GM18511 (cell line): ENCODE measurements at regions not wholly inside any gene's neighbourhood (a gene's known extent, or its start where the extent isn't known, plus 50 kb on each side); places are given as distances from the start of the nearest gene placed in this dataset.

Source experiments
- ATAC-seq: cut with Tn5 transposase; IDR thresholded peaks from one replicate; pipeline ENCODE4 v1.9.1; 2021; ENCODE audit warnings: mild to moderate bottlenecking, moderate library complexity; ENCODE audit not compliant: unreplicated experiment

DNA sequence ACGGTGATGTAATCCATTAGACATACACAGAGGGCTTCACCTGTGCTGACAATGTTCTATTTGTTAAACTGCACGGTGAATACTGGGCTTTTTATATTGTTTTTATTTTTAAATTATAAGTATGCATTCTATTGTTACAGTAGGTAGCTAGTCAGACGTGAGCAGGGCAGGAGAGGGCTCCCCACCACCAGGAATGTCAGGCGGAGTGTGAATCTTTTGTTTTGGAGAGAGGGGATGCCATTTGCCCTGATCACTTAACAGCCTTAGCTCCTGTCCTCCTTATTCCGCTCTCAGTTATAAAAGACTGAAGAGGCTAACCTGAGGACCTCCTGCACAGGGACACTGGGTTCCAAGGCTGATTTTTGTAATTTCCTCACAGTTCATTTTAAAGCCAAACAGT lies 151.6 kb upstream of the TAPT1 start:
- no peak for ATAC-seq

DNA sequence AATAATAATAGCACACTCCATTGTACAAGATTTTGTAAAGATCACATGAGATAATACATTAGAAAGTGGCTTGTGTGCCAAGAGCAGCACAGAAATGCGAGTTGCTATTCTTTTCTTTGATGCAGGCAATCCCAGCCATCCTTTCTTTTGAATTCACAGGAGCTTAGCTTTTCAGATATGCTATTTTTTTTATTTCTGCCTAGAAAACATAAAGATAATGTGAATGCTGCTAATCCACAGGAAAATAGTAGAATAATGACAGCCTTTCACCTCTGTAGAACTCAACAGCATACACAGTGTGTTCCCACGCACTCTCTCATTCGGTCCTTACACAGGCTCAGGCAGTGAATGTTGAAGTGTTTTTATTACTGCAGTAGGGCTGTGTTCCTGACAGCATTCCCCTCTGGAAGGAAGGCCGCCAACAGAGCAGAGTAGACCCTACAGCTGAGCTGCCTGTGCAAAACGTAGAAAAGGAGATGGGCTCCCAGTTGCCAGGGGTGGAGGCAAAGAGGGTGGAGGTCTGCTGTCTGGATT lies 138.8 kb upstream of the TAPT1 start:
- no peak for ATAC-seq

DNA sequence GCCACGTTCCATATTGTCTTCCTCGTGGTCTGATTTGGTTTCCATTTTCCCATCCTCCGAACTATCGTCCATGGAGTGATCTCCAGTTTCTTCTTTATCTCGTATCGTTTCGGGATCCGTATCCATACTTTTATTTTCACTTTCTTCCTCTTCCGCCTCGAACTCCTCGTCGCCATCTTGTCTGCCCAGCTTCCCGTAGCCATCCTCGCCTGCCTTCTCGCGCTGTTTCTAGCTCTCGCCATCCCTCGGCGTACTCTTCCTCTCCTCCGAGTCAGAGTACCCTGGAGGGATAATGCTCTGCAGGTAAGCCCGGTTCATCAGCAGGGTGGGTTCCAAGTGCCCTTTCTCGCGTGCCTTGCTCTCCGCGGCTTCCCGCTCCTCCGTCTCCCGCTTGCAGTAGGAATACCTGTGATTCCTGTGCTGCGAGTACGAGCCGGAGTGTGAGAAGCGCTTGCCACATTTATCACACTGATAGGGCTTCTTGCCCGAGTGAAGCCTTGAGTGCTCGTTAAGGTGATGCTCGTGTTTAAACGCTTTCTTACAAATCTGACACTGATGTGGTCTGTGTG lies 134.5 kb upstream of the TAPT1 start:
- ATAC-seq: no peak

DNA sequence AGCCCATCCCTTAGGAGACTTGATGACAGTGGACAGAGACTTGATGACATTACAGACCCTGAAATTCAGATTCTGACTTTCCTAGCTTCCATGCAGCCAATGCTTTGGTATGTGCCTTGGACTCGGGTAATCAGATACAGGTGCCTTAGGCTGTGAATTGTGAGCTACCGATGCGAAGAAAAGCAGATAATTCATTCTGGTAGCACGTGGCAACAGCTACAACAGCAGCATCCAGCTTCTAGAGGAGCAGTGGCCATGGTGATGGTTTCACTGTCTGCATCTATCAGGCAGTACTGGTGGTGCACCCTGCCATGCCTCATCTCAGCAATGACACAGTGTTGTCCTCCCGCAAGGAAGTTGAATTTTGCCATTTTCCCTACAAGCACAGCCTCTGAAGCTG lies 126.9 kb upstream of the TAPT1 start:
- no peak for ATAC-seq

DNA sequence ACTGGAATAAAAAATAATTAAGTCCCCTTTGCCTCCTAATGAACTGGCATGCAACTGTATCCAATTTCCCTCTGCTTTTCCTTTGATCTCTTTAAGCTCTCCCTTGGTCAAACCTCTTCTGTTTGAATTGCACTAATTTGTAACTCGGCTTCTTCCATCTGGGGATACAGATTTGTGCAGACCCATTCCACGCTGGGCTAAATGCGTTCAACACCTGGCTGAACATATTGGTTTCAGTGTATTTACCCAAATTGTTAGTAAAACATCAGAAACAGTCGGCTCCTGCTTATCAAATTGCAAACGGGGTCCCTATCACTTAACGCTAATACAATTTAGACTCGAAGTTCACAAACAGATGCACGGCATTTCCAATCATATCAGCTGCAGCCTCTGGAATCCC lies 124.9 kb upstream of the TAPT1 start:
- ATAC-seq: no peak

DNA sequence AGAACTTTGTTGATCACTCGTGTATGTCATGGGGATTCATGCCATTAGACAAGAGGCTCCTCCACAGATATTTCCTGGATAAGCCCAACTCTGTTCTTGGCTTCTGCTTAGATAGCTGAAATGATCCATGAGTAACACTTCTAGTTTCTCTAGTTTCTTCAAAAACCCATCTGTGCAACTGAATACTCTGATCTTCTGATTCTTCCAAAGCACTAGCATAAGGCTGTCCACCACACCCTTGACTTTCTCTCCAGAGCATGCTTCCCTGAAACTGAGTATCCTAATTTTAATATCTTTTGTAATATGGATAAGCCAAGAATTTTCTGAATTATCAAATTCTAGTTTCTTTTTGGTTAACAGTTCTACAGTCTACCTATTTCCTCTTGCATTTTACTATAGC lies 118.6 kb upstream of the TAPT1 start:
- no peak for ATAC-seq

DNA sequence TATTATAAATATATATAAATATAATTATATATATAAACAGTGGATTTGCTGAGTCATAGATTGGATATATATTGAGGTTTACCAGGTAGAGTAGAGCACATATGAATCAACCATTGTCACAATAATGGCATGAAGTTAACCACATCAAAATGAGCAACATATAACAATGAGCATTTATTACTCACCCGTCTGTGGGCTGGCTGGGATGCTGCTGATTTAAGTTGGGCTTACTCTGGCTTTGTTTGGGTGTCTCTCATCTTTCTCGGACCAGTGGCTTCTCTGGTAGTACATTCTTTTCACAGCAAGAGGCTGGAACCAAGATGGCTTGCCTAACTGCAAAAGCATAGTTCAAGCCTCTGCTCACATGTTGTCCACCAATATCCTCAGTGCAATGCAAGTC lies 111.7 kb upstream of the TAPT1 start:
- no peak for ATAC-seq

DNA sequence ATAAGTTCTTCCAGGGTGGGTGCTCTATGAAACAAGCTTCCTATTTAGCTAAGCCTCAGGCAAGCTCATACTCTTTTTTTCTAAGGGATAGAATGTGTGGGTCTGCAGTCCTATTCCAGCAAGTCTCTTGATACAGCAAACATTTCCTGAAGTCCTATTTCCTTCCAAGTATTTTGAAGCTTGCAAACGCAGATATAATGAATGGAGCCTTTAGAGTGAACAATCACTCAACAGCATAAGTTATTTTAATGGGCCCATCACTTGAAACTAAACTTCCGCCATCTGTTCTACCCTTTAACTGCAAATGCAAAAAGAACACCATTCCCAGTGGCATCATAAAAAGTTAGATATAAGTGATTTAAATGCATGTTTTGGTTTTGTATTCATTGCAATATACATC lies 108.3 kb upstream of the TAPT1 start:
- no peak for ATAC-seq

DNA sequence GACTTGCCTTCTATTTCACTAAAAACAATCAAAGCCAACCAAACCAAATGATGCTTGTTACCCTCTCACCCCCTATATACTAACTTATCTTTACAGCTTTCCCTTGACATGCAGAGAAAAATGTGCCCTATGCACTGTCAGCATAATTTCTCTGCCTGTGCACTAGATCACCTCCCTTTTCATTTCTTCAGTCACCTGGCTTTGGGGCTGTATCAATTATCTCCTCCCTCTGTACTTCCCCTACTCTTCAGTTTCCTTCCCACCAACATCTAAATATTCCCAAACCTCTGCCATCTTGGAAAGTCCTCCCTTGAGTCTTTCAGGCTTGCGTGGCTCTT lies 103.5 kb upstream of the TAPT1 start:
- ATAC-seq: no peak

DNA sequence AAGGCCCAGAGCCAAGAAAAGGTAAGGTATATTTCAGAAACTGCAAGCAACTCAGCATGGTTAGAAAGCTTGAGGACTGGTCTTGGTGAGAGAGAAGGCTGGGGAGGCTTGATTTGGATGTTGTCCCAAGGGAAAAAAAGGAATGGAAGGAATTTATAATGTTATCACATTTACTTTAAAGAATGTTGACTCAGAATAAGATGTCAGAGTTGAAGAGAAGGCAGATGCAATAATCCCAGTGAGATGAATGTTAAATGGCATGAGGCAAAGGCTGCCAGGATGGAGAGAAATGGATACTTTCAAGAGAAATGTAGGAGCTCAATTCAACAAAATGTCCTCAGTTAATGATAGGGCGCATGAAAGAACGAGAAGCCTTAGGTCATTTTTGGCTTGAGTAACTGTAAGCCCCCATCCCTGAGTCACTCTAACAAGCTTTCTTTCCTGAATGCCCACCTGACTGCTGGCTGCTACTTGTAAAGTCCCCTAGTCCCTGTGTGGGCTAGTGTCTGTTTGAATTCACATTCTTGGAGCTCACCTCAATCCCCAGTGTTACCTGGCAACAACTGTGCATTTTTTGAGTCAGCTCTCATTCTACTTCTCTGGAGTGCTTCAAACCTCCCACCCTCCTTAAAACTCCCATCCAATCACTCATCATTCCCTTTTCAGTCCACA lies 103.0 kb upstream of the TAPT1 start:
- ATAC-seq: no peak

DNA sequence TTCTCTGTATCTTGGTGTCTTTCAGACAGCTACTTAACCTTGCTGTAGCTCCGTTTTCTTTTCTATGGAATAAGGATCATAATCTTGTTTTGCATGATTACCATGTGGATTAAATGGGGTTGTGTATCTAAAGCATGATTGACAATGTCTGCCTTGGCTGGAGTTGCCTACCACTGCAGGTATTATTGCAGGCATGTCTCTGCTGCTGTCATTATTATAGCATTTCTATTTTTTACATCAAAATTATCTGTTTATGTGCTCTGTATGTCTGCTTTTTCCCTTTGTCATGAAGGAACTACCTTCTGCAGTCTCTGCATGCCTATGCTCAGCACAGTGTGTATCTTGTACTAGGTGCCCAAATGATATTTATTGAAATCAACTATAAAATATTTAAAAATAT lies 95.9 kb upstream of the TAPT1 start:
- no peak for ATAC-seq

DNA sequence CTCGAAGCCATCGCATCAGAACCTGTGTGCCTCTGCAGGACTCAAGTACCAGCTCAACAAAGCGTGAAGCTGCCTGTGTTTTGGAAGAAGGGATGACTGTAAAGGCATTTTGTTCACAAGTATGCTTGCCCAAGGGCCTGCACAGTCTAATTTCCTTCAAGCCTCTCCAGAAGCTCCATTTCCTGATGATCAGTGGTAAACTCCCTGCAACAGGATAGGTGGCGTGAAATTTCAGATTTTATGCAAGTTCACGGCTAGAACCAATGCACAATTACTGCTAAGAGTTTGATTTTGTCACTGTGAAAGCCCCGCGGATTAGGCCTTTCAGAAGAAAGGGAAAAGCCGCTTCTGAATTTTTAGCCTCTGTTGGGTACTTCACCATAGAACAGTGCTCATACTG lies 89.2 kb upstream of the TAPT1 start:
- no peak for ATAC-seq

DNA sequence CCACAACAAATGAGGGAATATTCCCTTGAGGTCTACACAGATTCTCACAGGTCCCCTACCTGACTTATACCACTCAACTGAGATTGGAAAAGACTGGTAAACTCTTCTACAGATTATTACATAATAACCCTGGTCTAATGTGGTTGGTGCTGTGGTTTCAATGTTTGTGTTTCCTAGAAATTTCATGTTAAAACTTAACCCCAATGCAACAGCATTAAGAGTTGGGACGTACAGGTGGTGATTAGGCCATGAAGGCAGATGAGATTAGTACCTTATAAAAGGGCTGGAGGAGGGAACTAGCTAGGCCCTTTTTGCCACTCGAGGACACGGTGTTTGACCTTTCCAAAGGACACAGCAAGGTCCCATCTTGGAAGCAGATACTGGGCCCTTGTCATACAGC lies 84.3 kb upstream of the TAPT1 start:
- ATAC-seq: no peak

DNA sequence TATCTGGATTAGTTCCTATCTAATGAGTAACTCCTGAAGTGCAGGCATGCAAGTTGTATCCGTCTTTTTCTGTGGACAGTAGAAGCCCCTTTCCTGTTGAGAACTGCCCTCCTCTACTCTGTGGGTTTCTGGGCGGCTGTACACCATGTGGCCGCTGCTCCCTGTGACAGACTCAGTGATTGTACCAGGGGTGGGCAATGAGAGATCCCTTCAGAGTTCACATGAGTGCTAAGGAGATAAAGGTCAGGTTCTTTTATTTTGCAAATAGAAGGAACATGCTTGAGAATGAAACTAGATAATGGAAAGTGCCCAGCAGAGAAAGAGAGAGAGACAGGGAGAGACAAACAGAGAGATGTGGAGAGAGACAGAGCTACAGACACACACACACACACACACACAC lies 76.4 kb upstream of the TAPT1 start:
- no peak for ATAC-seq

DNA sequence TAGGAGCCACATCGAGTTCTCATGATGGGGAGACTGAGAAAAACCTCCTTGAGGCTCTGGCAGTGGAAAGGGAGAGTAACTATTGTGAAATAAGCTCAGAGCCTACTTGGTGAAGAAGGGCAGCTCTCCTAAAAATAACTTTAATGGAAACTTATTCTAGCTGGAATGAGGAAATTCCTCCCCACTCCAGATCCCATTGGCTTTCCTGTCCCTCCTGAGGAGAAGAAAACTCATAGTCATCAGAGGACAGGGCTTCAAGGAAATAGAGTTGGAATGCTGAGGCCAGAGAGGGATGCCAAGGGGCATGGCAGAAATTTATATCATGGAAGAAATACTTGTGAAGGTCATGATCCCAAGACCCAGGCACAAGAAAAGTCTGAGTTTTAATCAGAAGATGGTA lies 70.7 kb upstream of the TAPT1 start:
- ATAC-seq: no peak

DNA sequence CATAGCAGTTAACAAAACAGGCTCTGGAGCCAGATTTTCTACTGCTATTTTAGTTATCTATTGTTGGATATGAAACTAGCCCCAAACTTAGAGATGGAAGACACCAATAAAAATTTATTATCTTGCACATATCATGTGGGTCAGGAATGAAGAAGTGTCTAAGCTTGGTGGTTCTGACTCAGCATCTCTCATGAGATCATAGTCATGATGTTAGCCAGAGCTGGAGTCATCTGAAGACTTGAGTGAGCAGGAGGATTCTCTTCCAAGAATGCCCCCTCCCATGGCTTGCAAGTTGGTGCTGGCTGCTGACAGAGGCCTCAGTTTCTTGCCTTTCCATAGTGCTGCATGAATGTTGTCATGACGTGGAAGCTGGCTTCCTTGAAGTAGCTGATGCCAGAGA lies 68.2 kb upstream of the TAPT1 start:
- ATAC-seq: no peak

DNA sequence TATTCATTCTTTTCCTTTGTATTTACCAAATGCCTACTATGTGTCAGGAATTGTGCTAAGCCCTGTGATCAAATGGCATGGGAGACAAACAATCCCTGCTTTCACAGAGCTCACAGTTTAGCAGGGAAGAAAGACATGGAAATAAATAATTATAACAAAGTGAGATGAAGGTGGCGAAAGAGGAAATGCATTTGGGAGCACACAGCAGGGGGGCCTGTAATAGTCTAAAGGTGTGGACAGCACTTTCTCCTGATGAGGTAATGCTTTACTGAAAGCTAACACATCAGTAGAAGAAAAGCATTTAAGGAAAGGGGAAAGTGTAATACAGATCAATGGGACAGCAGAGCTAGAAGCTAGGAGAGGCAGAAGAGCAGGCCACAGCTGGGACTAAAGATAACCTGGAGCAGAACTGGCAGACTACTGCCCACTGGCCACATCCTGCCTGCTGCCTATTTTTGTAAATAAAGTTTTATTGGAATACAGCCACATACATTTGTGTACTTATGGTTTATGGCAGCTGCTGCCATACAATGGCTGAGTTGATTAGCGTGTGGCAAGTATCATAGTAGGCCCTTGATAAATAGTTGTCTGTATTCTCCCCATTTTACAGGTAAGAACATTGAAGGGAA lies 67.1 kb upstream of the TAPT1 start:
- no peak for ATAC-seq

DNA sequence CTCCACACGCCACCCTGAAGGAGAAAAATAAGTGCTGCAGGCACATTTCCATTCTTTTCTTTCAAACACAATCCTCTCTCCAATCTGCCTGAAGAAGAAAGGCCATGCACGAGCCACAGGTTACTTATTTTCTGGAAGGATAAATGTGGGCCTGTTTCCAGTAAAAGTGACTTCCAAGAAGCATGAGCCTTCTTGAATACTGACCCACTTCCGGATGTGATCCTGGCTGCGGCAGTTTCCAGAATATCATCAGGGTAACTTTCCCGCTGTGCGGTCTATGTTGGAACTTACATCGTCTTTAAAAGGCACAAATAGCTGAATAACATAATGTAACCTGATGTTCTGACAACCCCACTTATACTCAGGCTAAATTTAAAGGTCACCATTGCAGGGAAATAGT lies 66.3 kb upstream of the TAPT1 start:
- no peak for ATAC-seq

DNA sequence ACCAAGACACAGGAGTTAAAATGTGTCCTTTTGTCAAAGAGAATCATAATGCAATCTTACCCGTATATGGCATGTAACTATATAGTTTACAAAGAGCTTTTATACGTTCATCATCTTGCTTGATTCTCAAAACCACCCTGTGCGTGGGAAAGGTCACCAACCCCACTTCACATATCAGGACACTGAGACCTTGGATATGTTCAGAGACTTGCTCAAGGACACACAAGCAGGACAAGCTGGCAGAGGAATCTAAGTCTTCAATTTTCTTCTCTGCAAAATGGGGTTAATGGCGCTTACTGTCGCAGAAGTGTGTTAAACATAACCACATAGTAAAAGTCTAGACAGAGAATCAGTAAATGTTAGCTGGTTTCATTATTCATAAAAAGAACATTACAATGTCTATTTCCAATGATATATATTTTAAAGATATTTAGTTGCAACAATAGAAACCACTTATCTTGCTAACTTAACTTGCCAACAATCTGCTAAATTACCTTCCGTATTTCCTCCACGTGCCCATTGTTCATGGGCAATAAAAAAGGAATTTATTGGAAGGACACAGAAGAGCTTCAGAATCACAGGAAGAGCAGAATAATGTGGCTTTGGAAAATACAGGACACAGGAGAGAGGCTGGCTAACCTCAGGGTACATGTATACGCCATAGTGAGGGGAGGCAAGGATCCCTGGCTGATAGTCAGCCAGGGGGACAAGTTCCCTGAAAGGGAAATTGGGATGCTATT lies 64.6 kb upstream of the TAPT1 start:
- no peak for ATAC-seq

DNA sequence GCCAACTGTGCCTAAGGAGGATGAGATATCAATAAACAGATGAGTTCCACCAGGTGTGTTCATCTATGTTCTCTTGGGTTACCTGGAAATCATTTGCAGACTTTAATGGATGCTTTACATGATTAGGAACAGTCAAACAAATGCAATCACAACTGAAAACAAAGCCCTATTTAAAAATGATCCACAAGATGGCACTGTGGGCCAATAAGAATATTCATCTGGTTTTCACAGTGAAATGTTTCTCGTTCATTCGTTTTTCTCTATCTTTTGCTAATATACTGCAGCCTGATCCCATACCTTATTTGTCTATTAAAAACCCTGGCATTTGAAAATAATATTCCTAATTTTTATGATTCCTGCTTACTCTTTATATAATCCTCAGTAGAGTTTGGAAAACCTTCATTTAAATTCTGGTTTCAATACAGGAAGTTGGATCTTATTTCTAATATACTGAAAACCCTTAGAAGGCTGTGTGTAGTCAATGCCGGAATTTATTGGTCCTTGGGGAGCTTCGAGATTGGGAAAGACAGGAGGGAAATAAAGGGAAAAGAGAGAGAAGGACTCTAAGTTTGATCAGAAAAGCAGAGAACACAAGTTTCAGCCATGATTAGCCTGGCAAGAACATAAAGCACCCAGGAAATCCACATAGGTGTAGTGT lies 63.8 kb upstream of the TAPT1 start:
- no peak for ATAC-seq

DNA sequence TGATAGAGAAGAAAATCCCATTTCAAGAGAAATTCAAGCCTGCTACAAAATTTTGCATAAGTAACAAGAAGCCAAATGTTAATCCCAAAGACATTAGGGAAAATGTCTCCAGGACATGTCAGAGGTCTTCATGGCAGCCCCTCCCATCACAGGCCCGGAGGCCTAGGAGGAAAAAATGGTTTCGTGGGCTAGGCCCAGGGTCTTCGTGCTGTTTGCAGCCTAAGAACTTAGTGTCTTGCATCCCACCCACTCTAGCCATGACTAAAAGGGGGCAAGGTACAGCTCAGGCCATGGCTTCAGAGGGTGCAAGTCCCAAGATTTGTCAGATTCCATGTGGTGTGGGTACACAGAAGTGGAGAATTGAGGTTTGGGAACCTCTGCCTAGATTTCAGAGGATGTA lies 57.8 kb upstream of the TAPT1 start:
- ATAC-seq: no peak
